NCI-H524 treated with DMSO at 0.1 percent for 48 hours (cell line): ENCODE measurements at regions not wholly inside any gene's neighbourhood (a gene's known extent, or its start where the extent isn't known, plus 50 kb on each side); places are given as distances from the start of the nearest gene placed in this dataset.

Experiments used
- DNase-seq: peaks from one replicate; lab custom pipeline; 2025; lab: John Stamatoyannopoulos, UW

- no peak for DNase-seq
Observed at GRCh38 chr2:188919824-188920223, 54.3 kb upstream of the COL3A1 start.

DNA sequence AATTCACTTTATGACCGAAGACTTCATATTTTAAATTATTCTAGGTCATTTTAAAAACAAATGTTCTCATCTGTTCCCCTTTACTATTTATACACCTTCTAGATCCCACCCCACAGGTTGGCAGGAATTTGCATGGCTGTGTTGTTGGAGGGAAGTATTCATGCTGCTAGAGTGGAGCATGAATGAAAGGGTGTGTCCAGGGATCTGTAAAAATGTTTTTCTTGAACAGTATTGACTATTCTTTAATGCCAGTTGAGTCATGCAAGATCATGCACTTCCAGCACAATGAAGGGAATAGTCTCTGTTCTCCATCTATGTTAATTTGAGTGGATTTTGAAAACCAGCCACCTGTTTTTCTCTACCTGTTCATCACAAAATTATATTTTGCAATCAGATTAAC lies 52.0 kb upstream of the COL3A1 start:
- DNase-seq, result no peak
